ENCODE measurements at regions not wholly inside any gene's neighbourhood (a gene's known extent, or its start where the extent isn't known, plus 50 kb on each side); places are given as distances from the start of the nearest gene placed in this dataset.

DNA sequence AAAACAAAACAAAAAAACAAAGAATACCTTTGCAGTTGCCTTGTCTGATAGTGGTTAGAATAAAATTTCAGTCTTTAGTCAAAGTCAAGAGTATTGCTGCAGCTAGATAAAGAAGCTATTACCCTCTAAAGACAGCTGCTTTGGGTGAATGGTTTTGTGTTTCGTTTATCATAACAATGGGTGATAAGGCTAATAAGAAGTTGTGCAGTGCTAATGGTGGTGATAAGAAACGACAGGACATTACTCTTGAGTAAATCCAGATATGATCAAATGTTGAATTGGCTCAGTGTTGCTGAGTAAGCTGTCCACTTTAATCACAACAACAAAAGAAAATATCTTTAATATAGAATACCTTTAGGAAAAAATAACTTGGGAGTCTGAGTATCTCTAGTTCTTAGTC lies 1825.3 kb downstream of the SLITRK5 start:
- no peak for TF ChIP-seq POLR2AphosphoS5 (IDR thresholded peaks at IDR 0.05; ENCODE audit: borderline replicate concordance, low read depth, low read length)
- no peak for TF ChIP-seq EZH2 (IDR thresholded peaks at IDR 0.05)
- TF ChIP-seq FOXP2 (optimal IDR thresholded peaks at IDR 0.05; ENCODE audit: control extremely low read depth, extremely low read length, insufficient read depth), result no peak
